ENCODE measurements at regions not wholly inside any gene's neighbourhood (a gene's known extent, or its start where the extent isn't known, plus 50 kb on each side); places are given as distances from the start of the nearest gene placed in this dataset.

DNA sequence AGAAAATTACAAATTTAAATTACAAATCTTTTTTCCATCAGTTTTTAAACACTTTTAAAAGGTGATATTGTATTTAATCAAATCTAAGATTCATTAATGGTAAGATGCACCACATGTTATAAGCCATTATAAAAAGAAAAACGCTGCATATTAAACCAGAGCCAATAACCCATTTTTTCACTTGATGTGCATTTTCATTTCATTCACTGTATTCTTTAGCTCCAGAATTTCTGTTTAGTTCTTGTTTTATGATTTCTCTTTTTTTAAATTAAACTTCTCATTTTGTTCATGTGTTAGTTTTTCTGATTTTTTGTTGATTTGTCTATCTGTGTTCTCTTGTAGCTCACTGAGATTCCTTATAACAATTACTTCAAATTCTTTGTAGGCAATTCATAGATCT lies 62.4 kb upstream of the MBOAT2 start:
- Histone ChIP-seq H3K27me3 (ENCODE audit: control insufficient read depth, insufficient read depth, low read length) (no peaks in the 10 kb centered on the region), H3K27ac (ENCODE audit: insufficient read depth, low read length) (no peak overlapping the region), H2AFZ (ENCODE audit: low read length) (no peak overlapping the region), H3K9ac (ENCODE audit: insufficient read depth, low read length) (no peak overlapping the region), H3K79me2 (ENCODE audit: control insufficient read depth, insufficient read depth, low read length) (no peaks in the 10 kb centered on the region), H3K4me3 (replicated peaks in 1 of 4; ENCODE audit: control extremely low read depth in 1 of 4, insufficient read depth in 1 of 4, low read depth in 3 of 4, low read length in 4 of 4) (no peak overlapping the region), H3K4me1 (ENCODE audit: control insufficient read depth, extremely low read depth, insufficient read depth, low read length) (no peaks in the 10 kb centered on the region), H3K4me2 (ENCODE audit: extremely low read depth, insufficient read depth, low read length) (no peak overlapping the region), H4K20me1 (ENCODE audit: control insufficient read depth, extremely low read depth, insufficient read depth, low read length) (no peaks in the 10 kb centered on the region), H3K9me3 (ENCODE audit: control insufficient read depth, insufficient read depth, low read depth, low read length) (no peaks in the 10 kb centered on the region), H3K36me3 (ENCODE audit: control insufficient read depth, insufficient read depth, low read length) (no peaks in the 10 kb centered on the region)
- DNase-seq (ENCODE audit: low read depth in 2 of 2) = peak in 1 of 2 donors; percentile 10
- TF ChIP-seq, protein P1, sequence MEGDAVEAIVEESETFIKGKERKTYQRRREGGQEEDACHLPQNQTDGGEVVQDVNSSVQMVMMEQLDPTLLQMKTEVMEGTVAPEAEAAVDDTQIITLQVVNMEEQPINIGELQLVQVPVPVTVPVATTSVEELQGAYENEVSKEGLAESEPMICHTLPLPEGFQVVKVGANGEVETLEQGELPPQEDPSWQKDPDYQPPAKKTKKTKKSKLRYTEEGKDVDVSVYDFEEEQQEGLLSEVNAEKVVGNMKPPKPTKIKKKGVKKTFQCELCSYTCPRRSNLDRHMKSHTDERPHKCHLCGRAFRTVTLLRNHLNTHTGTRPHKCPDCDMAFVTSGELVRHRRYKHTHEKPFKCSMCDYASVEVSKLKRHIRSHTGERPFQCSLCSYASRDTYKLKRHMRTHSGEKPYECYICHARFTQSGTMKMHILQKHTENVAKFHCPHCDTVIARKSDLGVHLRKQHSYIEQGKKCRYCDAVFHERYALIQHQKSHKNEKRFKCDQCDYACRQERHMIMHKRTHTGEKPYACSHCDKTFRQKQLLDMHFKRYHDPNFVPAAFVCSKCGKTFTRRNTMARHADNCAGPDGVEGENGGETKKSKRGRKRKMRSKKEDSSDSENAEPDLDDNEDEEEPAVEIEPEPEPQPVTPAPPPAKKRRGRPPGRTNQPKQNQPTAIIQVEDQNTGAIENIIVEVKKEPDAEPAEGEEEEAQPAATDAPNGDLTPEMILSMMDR (conservative IDR thresholded peaks at IDR 0.05 in 1 of 2, IDR thresholded peaks at IDR 0.05 in 1 of 2; ENCODE audit: low read depth in 1 of 2, low read length in 2 of 2) = no peak
- no peak for TF ChIP-seq EZH2 (IDR thresholded peaks at IDR 0.05; ENCODE audit: low read length, missing control alignments)

GRCh38 chr2:9063023-9063606 lies 59.6 kb upstream of the MBOAT2 start:
- no peak overlapping the region for H2AFZ ChIP-seq (ENCODE audit: low read length)
- no peaks in the 10 kb centered on the region for H3K79me2 ChIP-seq (ENCODE audit: control insufficient read depth, insufficient read depth, low read length)
- H3K36me3 ChIP-seq (ENCODE audit: control insufficient read depth, insufficient read depth, low read length) = no peaks in the 10 kb centered on the region
- H3K4me2 ChIP-seq (ENCODE audit: extremely low read depth, insufficient read depth, low read length) = no peak overlapping the region
- no peaks in the 10 kb centered on the region for H3K4me1 ChIP-seq (ENCODE audit: control insufficient read depth, extremely low read depth, insufficient read depth, low read length)
- H4K20me1 ChIP-seq (ENCODE audit: control insufficient read depth, extremely low read depth, insufficient read depth, low read length) = no peaks in the 10 kb centered on the region
- H3K27ac ChIP-seq (ENCODE audit: insufficient read depth, low read length) = no peak overlapping the region
- peak in 1 of 2 donors; percentile 4 for DNase-seq (ENCODE audit: low read depth in 2 of 2)
- no peaks in the 10 kb centered on the region for H3K27me3 ChIP-seq (ENCODE audit: control insufficient read depth, insufficient read depth, low read length)
- H3K9ac ChIP-seq (ENCODE audit: insufficient read depth, low read length) = no peak overlapping the region
- no peak overlapping the region for H3K4me3 ChIP-seq (replicated peaks in 1 of 4; ENCODE audit: control extremely low read depth in 1 of 4, insufficient read depth in 1 of 4, low read depth in 3 of 4, low read length in 4 of 4)
- H3K9me3 ChIP-seq (ENCODE audit: control insufficient read depth, insufficient read depth, low read depth, low read length) = no peaks in the 10 kb centered on the region
- TF ChIP-seq, protein P1 (conservative IDR thresholded peaks at IDR 0.05 in 1 of 2, IDR thresholded peaks at IDR 0.05 in 1 of 2; ENCODE audit: low read depth in 1 of 2, low read length in 2 of 2) = no peak
- TF ChIP-seq EZH2 (IDR thresholded peaks at IDR 0.05; ENCODE audit: low read length, missing control alignments) = no peak

GRCh38 chr2:9060819-9061218 lies 57.3 kb upstream of the MBOAT2 start:
- no peaks in the 10 kb centered on the region for H3K9me3 ChIP-seq (ENCODE audit: control insufficient read depth, insufficient read depth, low read depth, low read length)
- TF ChIP-seq EZH2 (IDR thresholded peaks at IDR 0.05; ENCODE audit: low read length, missing control alignments) = no peak
- TF ChIP-seq, protein P1 (conservative IDR thresholded peaks at IDR 0.05 in 1 of 2, IDR thresholded peaks at IDR 0.05 in 1 of 2; ENCODE audit: low read depth in 1 of 2, low read length in 2 of 2) = no peak
- no peaks in the 10 kb centered on the region for H4K20me1 ChIP-seq (ENCODE audit: control insufficient read depth, extremely low read depth, insufficient read depth, low read length)
- H3K4me1 ChIP-seq (ENCODE audit: control insufficient read depth, extremely low read depth, insufficient read depth, low read length) = no peaks in the 10 kb centered on the region
- no peaks in the 10 kb centered on the region for H3K36me3 ChIP-seq (ENCODE audit: control insufficient read depth, insufficient read depth, low read length)
- no peaks in the 10 kb centered on the region for H3K27me3 ChIP-seq (ENCODE audit: control insufficient read depth, insufficient read depth, low read length)
- H2AFZ ChIP-seq (ENCODE audit: low read length) = no peak overlapping the region
- peak; percentile 33 to 45 for DNase-seq (ENCODE audit: low read depth in 2 of 2)
- H3K4me2 ChIP-seq (ENCODE audit: extremely low read depth, insufficient read depth, low read length) = no peak overlapping the region
- no peak overlapping the region for H3K27ac ChIP-seq (ENCODE audit: insufficient read depth, low read length)
- H3K4me3 ChIP-seq (replicated peaks in 1 of 4; ENCODE audit: control extremely low read depth in 1 of 4, insufficient read depth in 1 of 4, low read depth in 3 of 4, low read length in 4 of 4) = no peak overlapping the region
- H3K79me2 ChIP-seq (ENCODE audit: control insufficient read depth, insufficient read depth, low read length) = no peaks in the 10 kb centered on the region
- H3K9ac ChIP-seq (ENCODE audit: insufficient read depth, low read length) = no peak overlapping the region

All from fibroblast of lung (primary cell).